C4-2B (cell line): ENCODE measurements at regions not wholly inside any gene's neighbourhood (a gene's known extent, or its start where the extent isn't known, plus 50 kb on each side); places are given as distances from the start of the nearest gene placed in this dataset.

Source experiments
- CTCF ChIP-seq: fragments of 450-650 bp; conservative IDR thresholded peaks from 2 replicates; pipeline ENCODE4 v1.5.1; 2017; ENCODE audit warnings: mild to moderate bottlenecking
- ZFX ChIP-seq: fragments of 450-650 bp; IDR thresholded peaks from 2 replicates; pipeline ENCODE4 v1.6.1; 2017

DNA sequence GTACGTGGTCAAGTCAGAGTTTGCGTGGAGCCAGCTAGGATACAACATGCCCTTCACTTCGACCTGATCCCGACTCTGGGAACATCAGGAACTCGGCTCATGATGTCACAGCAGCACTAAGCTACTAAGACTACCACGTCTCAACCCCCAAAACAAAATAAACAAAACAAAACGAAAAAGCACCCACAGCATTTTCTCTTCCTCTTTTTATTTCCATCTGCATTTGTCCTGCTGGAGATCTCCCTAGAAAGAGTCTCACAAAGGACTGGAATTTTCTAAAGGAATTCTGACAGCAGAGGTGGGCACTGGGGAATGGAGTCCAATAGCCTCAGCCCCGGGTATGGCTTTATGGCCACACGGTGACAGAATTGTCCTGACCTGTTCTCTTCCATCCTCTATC lies 196.6 kb downstream of the SALL1 start:
- TF ChIP-seq CTCF (no peak), ZFX (no peak)
